CD4-positive, alpha-beta T cell (primary cell): ENCODE measurements at regions not wholly inside any gene's neighbourhood (a gene's known extent, or its start where the extent isn't known, plus 50 kb on each side); places are given as distances from the start of the nearest gene placed in this dataset.

Source experiments
- ATAC-seq: fragments of 200-7000 bp; cut with Tn5 transposase; one replicate; pipeline ENCODE4 v1.10.0; 2022; ENCODE audit warnings: mild to moderate bottlenecking; ENCODE audit not compliant: poor library complexity
- CTCF ChIA-PET: fragments of 350-600 bp; sonication (Branson Sonifier 250); formaldehyde crosslinking; loops from one replicate; lab custom pipeline; 2021; ENCODE audit warnings: antibody characterized with exemption, inconsistent platforms; lab: Charles Lee
- POLR2A ChIA-PET: fragments of 350-600 bp; sonication (Branson Sonifier 250); formaldehyde crosslinking; loops from one replicate; lab custom pipeline; 2021; ENCODE audit warnings: antibody characterized with exemption, inconsistent platforms; lab: Charles Lee
- DNase-seq, 14 experiments: peaks; one replicate each; pipeline ENCODE4 v3.0.0-alpha.2; 2013 to 2020; ENCODE audit warnings: mixed read lengths in 2 of 14
- H3K27ac ChIP-seq, 2 donors: one replicate each; pipeline versions ENCODE4 v1.5.1 to v1.7.0; 2013; ENCODE audit warnings: low read length in 2 of 2, low read depth in 1 of 2, mild to moderate bottlenecking in 1 of 2
- H3K27me3 ChIP-seq, 2 experiments: 1 replicate in 1 of 2; 2 replicates in 1 of 2; pipeline versions ENCODE4 v1.6.1 to v1.7.0; 2013; ENCODE audit warnings: low read length in 2 of 2, control low read depth in 1 of 2, mild to moderate bottlenecking in 1 of 2, moderate library complexity in 1 of 2; ENCODE audit not compliant: insufficient read depth in 2 of 2, control insufficient read depth in 1 of 2
- H3K36me3 ChIP-seq: one replicate; pipeline ENCODE4 v1.6.1; 2013; ENCODE audit warnings: low read length, control low read depth; ENCODE audit not compliant: insufficient read depth
- H3K4me1 ChIP-seq: one replicate; pipeline ENCODE4 v1.6.1; 2013; ENCODE audit warnings: low read length, control low read depth; ENCODE audit not compliant: insufficient read depth
- H3K4me3 ChIP-seq: one replicate; pipeline ENCODE4 v1.5.1; 2013; ENCODE audit warnings: mild to moderate bottlenecking, low read length, moderate library complexity
- H3K9me3 ChIP-seq, 2 experiments: 1 replicate in 1 of 2; 2 replicates in 1 of 2; pipeline versions ENCODE4 v1.6.1 to v1.7.0; 2013; ENCODE audit warnings: low read length in 2 of 2, mild to moderate bottlenecking in 2 of 2, control low read depth in 1 of 2, moderate library complexity in 1 of 2; ENCODE audit not compliant: control insufficient read depth in 1 of 2, insufficient read depth in 1 of 2
- H3K27ac Mint-ChIP-seq: one replicate; pipeline ENCODE4 v1.8.0; 2020; ENCODE audit warnings: mixed read lengths
- H3K27me3 Mint-ChIP-seq: one replicate; pipeline ENCODE4 v1.8.0; 2021; ENCODE audit warnings: mixed read lengths
- H3K36me3 Mint-ChIP-seq: one replicate; pipeline ENCODE4 v1.8.0; 2021; ENCODE audit warnings: low read depth, mixed read lengths
- H3K4me1 Mint-ChIP-seq: one replicate; pipeline ENCODE4 v1.8.0; 2021; ENCODE audit warnings: low read depth, mixed read lengths
- H3K4me3 Mint-ChIP-seq: one replicate; pipeline ENCODE4 v1.8.0; 2020; ENCODE audit warnings: mild to moderate bottlenecking, mixed read lengths
- H3K9me3 Mint-ChIP-seq: one replicate; pipeline ENCODE4 v1.8.0; 2020; ENCODE audit warnings: mixed read lengths
- CTCF ChIP-seq: fragments of 200-600 bp; IDR thresholded peaks from one replicate; pipeline ENCODE4 v1.8.0; 2022; ENCODE audit warnings: antibody characterized with exemption, mild to moderate bottlenecking
- intact Hi-C, 2 experiments: fragments of 100-400 bp; cut with DNase I in 1 of 2; cut with micrococcal nuclease in 1 of 2; formaldehyde crosslinking; loops; one replicate each; pipeline versions ENCODE4 v1.15.1 to v1.9.0; 2023 to 2025; cut with DNase I, micrococcal nuclease

- POLR2A ChIA-PET, result no interaction called here
- H3K27me3 Mint-ChIP-seq, result no peaks in the 10 kb centered on the region
- intact Hi-C loops, result no loop called here
These were observed 1044.8 kb upstream of the FOXG1 start for GRCh38 chr14:27721760-27722159.

GRCh38 chr14:27725482-27725881, 1041.1 kb upstream of the FOXG1 start:
- H3K27ac Mint-ChIP-seq, result no peak overlapping the region
- CTCF ChIA-PET, result no interaction called here
- TF ChIP-seq CTCF, result no peak
- H3K27me3 ChIP-seq, result no peaks in the 10 kb centered on the region
- H3K27me3 Mint-ChIP-seq, result no peaks in the 10 kb centered on the region
- H3K4me3 ChIP-seq, result no peak overlapping the region
- peaks cover 14% of the 10 kb centered on the region for H3K9me3 Mint-ChIP-seq
- H3K4me1 Mint-ChIP-seq, result no peaks in the 10 kb centered on the region
- H3K27ac ChIP-seq, result no peak overlapping the region
- H3K36me3 Mint-ChIP-seq, result no peaks in the 10 kb centered on the region
- no peaks in the 10 kb centered on the region for H3K36me3 ChIP-seq
- intact Hi-C loops, result no loop called here
- ATAC-seq (no peak), DNase-seq (no peak)
- POLR2A ChIA-PET, result no interaction called here
- H3K9me3 ChIP-seq, result peaks cover 3 to 10% of the 10 kb centered on the region in 2 experiments
- no peak overlapping the region for H3K4me3 Mint-ChIP-seq
- H3K4me1 ChIP-seq, result no peaks in the 10 kb centered on the region

More at GRCh38 chr14:27721760-27722159, 1044.8 kb upstream of the FOXG1 start:
- no peaks in the 10 kb centered on the region for H3K4me1 Mint-ChIP-seq
- H3K36me3 Mint-ChIP-seq, result no peaks in the 10 kb centered on the region
- peaks cover 8 to 10% of the 10 kb centered on the region in 2 experiments for H3K9me3 ChIP-seq
- TF ChIP-seq CTCF, result no peak
- no peak overlapping the region for H3K4me3 ChIP-seq
- H3K36me3 ChIP-seq, result no peaks in the 10 kb centered on the region
- no peak overlapping the region for H3K27ac Mint-ChIP-seq
- ATAC-seq, result no peak
- no peak for DNase-seq
- no peaks in the 10 kb centered on the region for H3K27me3 ChIP-seq
- H3K4me1 ChIP-seq, result no peaks in the 10 kb centered on the region
- CTCF ChIA-PET, result no interaction called here
- H3K27ac ChIP-seq, result no peak overlapping the region
- no peak overlapping the region for H3K4me3 Mint-ChIP-seq
- peaks cover 14% of the 10 kb centered on the region for H3K9me3 Mint-ChIP-seq

GRCh38 chr14:27727251-27727770, 1039.3 kb upstream of the FOXG1 start:
- no peak overlapping the region for H3K27ac ChIP-seq
- H3K36me3 Mint-ChIP-seq, result no peaks in the 10 kb centered on the region
- peaks cover 10% of the 10 kb centered on the region for H3K9me3 Mint-ChIP-seq
- no peaks in the 10 kb centered on the region for H3K4me1 ChIP-seq
- ATAC-seq (no peak), DNase-seq (no peak)
- ChIA-PET CTCF (no interaction called here), POLR2A (no interaction called here)
- intact Hi-C loops, result no loop called here
- H3K9me3 ChIP-seq, result peaks cover 3 to 8% of the 10 kb centered on the region in 2 experiments
- no peak overlapping the region for H3K4me3 Mint-ChIP-seq
- no peak for TF ChIP-seq CTCF
- H3K27me3 ChIP-seq, result no peaks in the 10 kb centered on the region
- H3K27me3 Mint-ChIP-seq, result no peaks in the 10 kb centered on the region
- no peak overlapping the region for H3K27ac Mint-ChIP-seq
- H3K4me1 Mint-ChIP-seq, result no peaks in the 10 kb centered on the region
- no peaks in the 10 kb centered on the region for H3K36me3 ChIP-seq
- H3K4me3 ChIP-seq, result no peak overlapping the region
